HEK293T (cell line): ENCODE measurements at regions not wholly inside any gene's neighbourhood (a gene's known extent, or its start where the extent isn't known, plus 50 kb on each side); places are given as distances from the start of the nearest gene placed in this dataset.
A peak's percentile ranks its signal among the peaks of the same experiment; 100 is the strongest.

Experiments
- ARNT ChIP-seq: fragments of 450-650 bp; IDR thresholded peaks from 2 replicates; pipeline ENCODE4 v1.6.1; 2017; ENCODE audit warnings: mild to moderate bottlenecking
- BHLHE40 ChIP-seq: fragments of 450-650 bp; IDR thresholded peaks from 2 replicates; pipeline ENCODE4 v1.6.1; 2016; ENCODE audit warnings: mild to moderate bottlenecking, moderate library complexity, borderline replicate concordance
- CTBP1 ChIP-seq: fragments of 450-650 bp; IDR thresholded peaks from 2 replicates; pipeline ENCODE4 v1.6.1; 2016; ENCODE audit warnings: borderline replicate concordance
- ELF4 ChIP-seq: fragments of 450-650 bp; IDR thresholded peaks from 2 replicates; pipeline ENCODE4 v1.6.1; 2017; ENCODE audit warnings: antibody characterized with exemption
- FOXA1 ChIP-seq: fragments of 450-650 bp; IDR thresholded peaks from 2 replicates; pipeline ENCODE4 v1.6.1; 2016; ENCODE audit warnings: mild to moderate bottlenecking
- FOXK2 ChIP-seq: fragments of 450-650 bp; IDR thresholded peaks from 2 replicates; pipeline ENCODE4 v1.6.1; 2016; ENCODE audit warnings: mild to moderate bottlenecking
- FOXM1 ChIP-seq: fragments of 450-650 bp; IDR thresholded peaks from 2 replicates; pipeline ENCODE4 v1.6.1; 2017; ENCODE audit warnings: mild to moderate bottlenecking, borderline replicate concordance
- HDGF ChIP-seq: fragments of 450-650 bp; IDR thresholded peaks from 2 replicates; pipeline ENCODE4 v1.6.1; 2017; ENCODE audit warnings: antibody characterized with exemption, borderline replicate concordance
- L3MBTL2 ChIP-seq: fragments of 450-650 bp; conservative IDR thresholded peaks from 2 replicates; pipeline ENCODE4 v1.6.1; 2016; ENCODE audit warnings: mild to moderate bottlenecking
- NFRKB ChIP-seq: fragments of 450-650 bp; IDR thresholded peaks from 2 replicates; pipeline ENCODE4 v1.6.1; 2016; ENCODE audit warnings: mild to moderate bottlenecking, moderate library complexity
- SP1 ChIP-seq: fragments of 450-650 bp; IDR thresholded peaks from 2 replicates; pipeline ENCODE4 v1.6.1; 2017
- SUZ12 ChIP-seq: fragments of 450-650 bp; IDR thresholded peaks from 2 replicates; pipeline ENCODE4 v1.6.1; 2016; ENCODE audit warnings: mild to moderate bottlenecking
- TARDBP ChIP-seq: fragments of 450-650 bp; IDR thresholded peaks from 2 replicates; pipeline ENCODE4 v1.6.1; 2016
- ZNF384 ChIP-seq: fragments of 450-650 bp; IDR thresholded peaks from 2 replicates; pipeline ENCODE4 v1.6.1; 2016

DNA sequence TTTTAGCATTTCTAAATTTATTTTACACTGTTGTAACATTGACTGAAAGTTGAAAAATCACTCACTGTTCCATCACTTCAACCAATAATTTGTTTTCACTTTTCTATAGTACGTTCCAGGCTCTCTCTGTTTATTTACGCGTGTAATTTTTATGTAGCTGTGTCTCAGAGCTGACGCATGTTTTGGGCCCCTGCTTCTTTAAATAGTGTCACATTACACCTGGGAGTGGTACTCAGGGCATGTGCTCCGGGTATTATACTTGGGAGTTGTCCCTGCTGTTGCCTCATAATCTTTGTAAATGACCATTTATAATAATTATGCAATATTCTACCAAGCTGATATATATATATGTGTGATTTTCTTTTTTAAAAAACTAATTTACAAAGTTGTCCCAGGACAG lies 132.8 kb upstream of the CPM start:
- TF ChIP-seq TARDBP (no peak), BHLHE40 (no peak), ELF4 (no peak), HDGF (no peak), SUZ12 (no peak), SP1 (no peak), FOXM1 (no peak), FOXA1 (no peak), L3MBTL2 (peak; percentile 48; the same call in 1 of the 2 replicates), ZNF384 (no peak), CTBP1 (no peak), FOXK2 (no peak), ARNT (no peak), NFRKB (no peak)
